PC-9 (cell line): ENCODE measurements at regions not wholly inside any gene's neighbourhood (a gene's known extent, or its start where the extent isn't known, plus 50 kb on each side); places are given as distances from the start of the nearest gene placed in this dataset.

Experiments used
- BruUV-seq: library from RNA; stranded (reverse); fragments of 400-500 nt; replicated peaks from 2 replicates; lab custom pipeline; 2021; lab: Mats Ljungman, UMichigan
- CTCF ChIA-PET: fragments of 300-600 bp; sonication (Branson Sonifier 250); formaldehyde crosslinking; loops from one replicate; lab custom pipeline; 2022; ENCODE audit warnings: antibody characterized with exemption; lab: Charles Lee
- POLR2A ChIA-PET: fragments of 300-600 bp; sonication (Branson Sonifier 250); formaldehyde crosslinking; loops from one replicate; lab custom pipeline; 2022; ENCODE audit warnings: antibody characterized with exemption; ENCODE audit not compliant: unreplicated experiment; lab: Charles Lee
- DNase-seq, 2 experiments: peaks; one replicate each; pipeline versions ENCODE4 v3.0.0 to v3.0.0-alpha.2; 2015 to 2022; ENCODE audit warnings: mixed read lengths in 1 of 2
- H2AFZ ChIP-seq: fragments of 200-600 bp; sonication (generic); 2 replicates; pipeline ENCODE4 v1.8.1; 2017; ENCODE audit warnings: antibody characterized with exemption
- H3F3A ChIP-seq: fragments of 200-600 bp; sonication (generic); 2 replicates; pipeline ENCODE4 v1.8.1; 2017; ENCODE audit warnings: antibody characterized with exemption, mild to moderate bottlenecking, low read depth; ENCODE audit not compliant: insufficient read depth
- H3K27ac ChIP-seq: fragments of 200-600 bp; sonication (generic); 2 replicates; pipeline ENCODE4 v1.6.1; 2016; ENCODE audit warnings: mixed run types
- H3K27me3 ChIP-seq: fragments of 200-600 bp; sonication (generic); 2 replicates; pipeline ENCODE4 v1.6.1; 2016; ENCODE audit warnings: low read depth, mixed run types; ENCODE audit not compliant: insufficient read depth
- H3K36me3 ChIP-seq: fragments of 200-600 bp; sonication (generic); 2 replicates; pipeline ENCODE4 v1.6.1; 2016; ENCODE audit warnings: low read depth, mixed run types
- H3K4me1 ChIP-seq: fragments of 200-600 bp; sonication (generic); replicated peaks from 2 replicates; pipeline ENCODE4 v1.6.1; 2016; ENCODE audit warnings: mixed run types; ENCODE audit not compliant: insufficient read depth
- H3K4me2 ChIP-seq: fragments of 200-600 bp; sonication (generic); 2 replicates; pipeline ENCODE4 v1.6.1; 2017; ENCODE audit warnings: mixed run types
- H3K4me3 ChIP-seq: fragments of 200-600 bp; sonication (generic); 2 replicates; pipeline ENCODE4 v1.6.1; 2016; ENCODE audit warnings: mixed run types
- H3K79me2 ChIP-seq: fragments of 200-600 bp; sonication (generic); 2 replicates; pipeline ENCODE4 v1.6.1; 2017; ENCODE audit warnings: low read depth, mixed run types
- H3K9me2 ChIP-seq: fragments of 200-600 bp; sonication (generic); 2 replicates; pipeline ENCODE4 v1.8.1; 2017; ENCODE audit warnings: mild to moderate bottlenecking; ENCODE audit not compliant: insufficient read depth
- H3K9me3 ChIP-seq: fragments of 200-600 bp; sonication (generic); 2 replicates; pipeline ENCODE4 v1.8.1; 2016; ENCODE audit warnings: low read depth; ENCODE audit not compliant: insufficient read depth
- H4K20me1 ChIP-seq: fragments of 200-600 bp; sonication (generic); 2 replicates; pipeline ENCODE4 v1.8.1; 2017; ENCODE audit not compliant: insufficient read depth
- CTCF ChIP-seq: fragments of 200-600 bp; sonication (generic); conservative IDR thresholded peaks from 2 replicates; pipeline ENCODE4 v1.6.1; 2017; ENCODE audit warnings: mixed run types, antibody characterized with exemption, mild to moderate bottlenecking, moderate library complexity
- EZH2 ChIP-seq: fragments of 200-600 bp; sonication (generic); IDR thresholded peaks from 2 replicates; pipeline ENCODE4 v1.8.0; 2017; ENCODE audit warnings: antibody characterized with exemption, low read depth
- intact Hi-C: fragments of 100-400 bp; cut with micrococcal nuclease; formaldehyde crosslinking; loops from one replicate; pipeline ENCODE4 v1.10.0; 2022; ENCODE audit not compliant: unreplicated experiment

DNA sequence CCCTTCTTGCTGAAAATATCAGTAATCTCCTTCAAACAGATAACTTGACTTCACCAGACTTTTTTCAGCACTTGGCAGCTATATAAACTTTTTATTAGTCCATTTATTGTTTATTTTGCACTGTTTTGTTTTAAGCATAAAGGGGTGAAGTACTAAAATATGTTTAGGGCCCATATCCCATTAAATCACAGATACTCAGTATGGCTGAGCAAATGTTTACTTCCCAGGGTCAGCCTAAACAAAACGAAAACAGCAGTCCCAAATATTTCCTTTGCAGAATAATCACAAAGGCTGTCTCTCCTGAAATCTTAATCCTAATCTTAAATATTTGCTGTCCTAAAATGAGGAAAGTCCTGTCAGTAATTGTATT, 649.6 kb downstream of the TNS3 start:
- CTCF ChIA-PET = no interaction called here
- Histone ChIP-seq H3K4me3 (no peak overlapping the region), H3K79me2 (no peaks in the 10 kb centered on the region), H3K4me2 (no peak overlapping the region), H3K36me3 (no peaks in the 10 kb centered on the region), H3K4me1 (peaks cover 47% of the 10 kb centered on the region), H4K20me1 (no peaks in the 10 kb centered on the region), H3K27me3 (no peaks in the 10 kb centered on the region), H3K9me2 (no peaks in the 10 kb centered on the region), H3K27ac (peak overlapping the region; percentile 22; the same call in 1 of the 2 replicates), H3K9me3 (peaks cover 14% of the 10 kb centered on the region; the same call in 1 of the 2 replicates), H3F3A (peaks cover 20% of the 10 kb centered on the region), H2AFZ (no peak overlapping the region)
- intact Hi-C loops = loop anchor here (5.0 kb wide), 2 partner anchors 180 to 375 kb away; no protein-coding TSS in a partner anchor
- DNase-seq = peak in 1 of 2 experiments; percentile 3
- BruUV-seq = no TSS peak
- POLR2A ChIA-PET = no interaction called here
- no peak for TF ChIP-seq CTCF
- no peak for TF ChIP-seq EZH2

DNA sequence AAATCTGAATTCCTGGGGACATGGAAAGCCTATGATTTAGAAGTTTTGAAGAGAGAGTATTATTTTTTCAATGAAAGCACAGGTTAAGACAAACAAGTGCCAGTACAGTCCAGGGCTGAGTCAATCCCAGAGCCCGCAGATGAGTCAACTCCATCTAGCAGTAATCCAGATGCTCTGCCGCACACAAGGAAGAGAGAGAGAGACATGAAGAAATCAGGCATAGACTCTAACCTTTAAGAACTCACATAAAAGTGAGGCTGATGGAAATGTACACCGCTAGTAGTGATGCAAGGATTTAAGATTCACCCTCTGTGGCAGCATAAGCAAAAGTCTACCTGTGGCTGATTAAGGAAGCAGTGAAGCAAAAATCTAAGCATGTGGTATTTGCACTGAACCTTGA, 651.5 kb downstream of the TNS3 start:
- Histone ChIP-seq H3K9me3 (peaks cover 10% of the 10 kb centered on the region; the same call in 1 of the 2 replicates), H3K27me3 (no peaks in the 10 kb centered on the region), H3K79me2 (no peaks in the 10 kb centered on the region), H3K4me2 (peak overlapping the region; percentile 45), H3K36me3 (no peaks in the 10 kb centered on the region), H3F3A (peaks cover 22% of the 10 kb centered on the region), H3K27ac (peak overlapping the region; percentile 46), H3K9me2 (no peaks in the 10 kb centered on the region), H2AFZ (peak overlapping the region; percentile 21; the same call in 1 of the 2 replicates), H3K4me3 (no peak overlapping the region), H4K20me1 (no peaks in the 10 kb centered on the region), H3K4me1 (peaks cover 54% of the 10 kb centered on the region)
- CTCF ChIA-PET = interaction anchor here (0.7 kb wide), 1 partner anchor 1221 kb away, joined by 6 read pairs; no protein-coding TSS in a partner anchor
- TF ChIP-seq CTCF (no peak), EZH2 (no peak)
- DNase-seq = peak; percentile 63 to 89
- no TSS peak for BruUV-seq
- intact Hi-C loops = loop anchor here (5.0 kb wide), 2 partner anchors 178 to 373 kb away; no protein-coding TSS in a partner anchor
- POLR2A ChIA-PET = no interaction called here

- no peak overlapping the region for H3K4me3 ChIP-seq
- H3K79me2 ChIP-seq = no peaks in the 10 kb centered on the region
- H3K9me2 ChIP-seq = no peaks in the 10 kb centered on the region
- 0 out of 2 replicates have a peak, but pooled peaks cover 9% of the 10 kb centered on the region for H3K9me3 ChIP-seq
- H3K4me1 ChIP-seq = peaks cover 52% of the 10 kb centered on the region
- no peaks in the 10 kb centered on the region for H3K36me3 ChIP-seq
- H3K4me2 ChIP-seq = no peak overlapping the region
- H4K20me1 ChIP-seq = no peaks in the 10 kb centered on the region
- CTCF ChIA-PET = no interaction called here
- H2AFZ ChIP-seq = no peak overlapping the region
- no peak overlapping the region for H3K27ac ChIP-seq
- BruUV-seq = no TSS peak
- no peaks in the 10 kb centered on the region for H3K27me3 ChIP-seq
- no peak for DNase-seq
- H3F3A ChIP-seq = peaks cover 22% of the 10 kb centered on the region
- POLR2A ChIA-PET = no interaction called here
- intact Hi-C loops = loop anchor here (5.0 kb wide), 1 partner anchor 362 kb away; no protein-coding TSS in a partner anchor
- TF ChIP-seq EZH2 (no peak), CTCF (no peak)
Measured at GRCh38 chr7:46929359-46929758, 652.6 kb downstream of the TNS3 start.
